Parathyroid adenoma (tissue), 2 donors: ENCODE measurements at regions not wholly inside any gene's neighbourhood (a gene's known extent, or its start where the extent isn't known, plus 50 kb on each side); places are given as distances from the start of the nearest gene placed in this dataset.
"Not testable (repeated sequence)": the region's sequence is repeated elsewhere in the genome, so short reads cannot be mapped to it uniquely, and the experiment has no call there.

Experiments used
- H2AFZ ChIP-seq: fragments of 300-600 bp; sonication (generic); one replicate; pipeline ENCODE4 v1.7.0; 2017; ENCODE audit warnings: antibody characterized with exemption, mild to moderate bottlenecking
- H3K27ac ChIP-seq: fragments of 300-600 bp; sonication (generic); one replicate; pipeline ENCODE4 v1.7.0; 2017
- H3K27me3 ChIP-seq: fragments of 300-600 bp; sonication (generic); one replicate; pipeline ENCODE4 v1.7.0; 2017; ENCODE audit warnings: low read length; ENCODE audit not compliant: control insufficient read depth, insufficient read depth
- H3K36me3 ChIP-seq: fragments of 300-600 bp; sonication (generic); one replicate; pipeline ENCODE4 v1.7.0; 2017; ENCODE audit warnings: low read length; ENCODE audit not compliant: control insufficient read depth, insufficient read depth
- H3K4me1 ChIP-seq: fragments of 300-600 bp; sonication (generic); one replicate; pipeline ENCODE4 v1.7.0; 2017; ENCODE audit warnings: control low read depth
- H3K4me2 ChIP-seq: fragments of 300-600 bp; sonication (generic); one replicate; pipeline ENCODE4 v1.7.0; 2017; ENCODE audit warnings: low read length
- H3K4me3 ChIP-seq: fragments of 300-600 bp; sonication (generic); one replicate; pipeline ENCODE4 v1.7.0; 2017; ENCODE audit warnings: low read depth, low read length
- H3K79me2 ChIP-seq: fragments of 300-600 bp; sonication (generic); one replicate; pipeline ENCODE4 v1.7.0; 2017; ENCODE audit warnings: control low read depth
- H3K9ac ChIP-seq: fragments of 300-600 bp; sonication (generic); one replicate; pipeline ENCODE4 v1.7.0; 2017; ENCODE audit warnings: mild to moderate bottlenecking
- H3K9me3 ChIP-seq: fragments of 300-600 bp; sonication (generic); one replicate; pipeline ENCODE4 v1.7.0; 2017; ENCODE audit warnings: low read length; ENCODE audit not compliant: control insufficient read depth
- TF ChIP-seq, protein P1 (sequence below): fragments of 300-600 bp; sonication (generic); IDR thresholded peaks from one replicate; pipeline ENCODE4 v1.7.0; 2017; ENCODE audit warnings: antibody characterized with exemption, mild to moderate bottlenecking
- donor health status: primary hyperparathyroidism.

DNA sequence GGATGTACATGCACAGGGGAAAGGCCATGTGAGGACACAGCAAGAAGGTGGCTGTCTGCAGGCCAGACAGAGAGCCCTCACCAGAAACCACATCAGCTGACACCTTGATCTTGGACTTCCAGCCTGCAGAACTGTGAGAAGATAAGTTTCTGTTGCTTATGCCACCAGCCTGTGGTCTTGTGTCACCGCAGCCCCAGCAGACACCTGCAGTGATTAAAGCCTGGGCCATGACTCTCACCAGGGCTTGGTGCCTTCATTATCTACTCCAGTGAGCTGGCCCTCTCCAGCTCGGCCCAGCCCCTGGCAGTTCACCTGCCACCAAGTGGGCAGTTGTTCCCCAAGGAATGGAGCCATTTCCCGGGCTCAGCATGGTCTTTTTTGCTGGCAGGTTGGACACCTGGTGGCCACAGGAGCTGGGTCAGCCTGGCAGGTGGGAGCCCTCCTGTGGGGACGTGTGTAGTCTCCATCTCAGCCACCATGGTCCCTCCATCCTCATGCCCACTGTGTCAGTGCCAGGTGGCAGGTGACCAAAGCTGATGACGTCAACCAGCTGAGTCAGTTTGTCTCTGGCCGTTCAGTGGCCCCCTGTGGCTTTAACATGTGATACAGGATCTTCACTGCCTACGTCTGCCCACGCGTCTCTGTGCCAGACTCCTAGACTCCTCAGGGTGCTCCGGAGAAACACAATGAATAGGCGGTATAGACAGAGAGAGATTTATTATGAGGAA, 99.9 kb upstream of the PPP1R26 start:
- TF ChIP-seq, protein P1, sequence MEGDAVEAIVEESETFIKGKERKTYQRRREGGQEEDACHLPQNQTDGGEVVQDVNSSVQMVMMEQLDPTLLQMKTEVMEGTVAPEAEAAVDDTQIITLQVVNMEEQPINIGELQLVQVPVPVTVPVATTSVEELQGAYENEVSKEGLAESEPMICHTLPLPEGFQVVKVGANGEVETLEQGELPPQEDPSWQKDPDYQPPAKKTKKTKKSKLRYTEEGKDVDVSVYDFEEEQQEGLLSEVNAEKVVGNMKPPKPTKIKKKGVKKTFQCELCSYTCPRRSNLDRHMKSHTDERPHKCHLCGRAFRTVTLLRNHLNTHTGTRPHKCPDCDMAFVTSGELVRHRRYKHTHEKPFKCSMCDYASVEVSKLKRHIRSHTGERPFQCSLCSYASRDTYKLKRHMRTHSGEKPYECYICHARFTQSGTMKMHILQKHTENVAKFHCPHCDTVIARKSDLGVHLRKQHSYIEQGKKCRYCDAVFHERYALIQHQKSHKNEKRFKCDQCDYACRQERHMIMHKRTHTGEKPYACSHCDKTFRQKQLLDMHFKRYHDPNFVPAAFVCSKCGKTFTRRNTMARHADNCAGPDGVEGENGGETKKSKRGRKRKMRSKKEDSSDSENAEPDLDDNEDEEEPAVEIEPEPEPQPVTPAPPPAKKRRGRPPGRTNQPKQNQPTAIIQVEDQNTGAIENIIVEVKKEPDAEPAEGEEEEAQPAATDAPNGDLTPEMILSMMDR: no peak

DNA sequence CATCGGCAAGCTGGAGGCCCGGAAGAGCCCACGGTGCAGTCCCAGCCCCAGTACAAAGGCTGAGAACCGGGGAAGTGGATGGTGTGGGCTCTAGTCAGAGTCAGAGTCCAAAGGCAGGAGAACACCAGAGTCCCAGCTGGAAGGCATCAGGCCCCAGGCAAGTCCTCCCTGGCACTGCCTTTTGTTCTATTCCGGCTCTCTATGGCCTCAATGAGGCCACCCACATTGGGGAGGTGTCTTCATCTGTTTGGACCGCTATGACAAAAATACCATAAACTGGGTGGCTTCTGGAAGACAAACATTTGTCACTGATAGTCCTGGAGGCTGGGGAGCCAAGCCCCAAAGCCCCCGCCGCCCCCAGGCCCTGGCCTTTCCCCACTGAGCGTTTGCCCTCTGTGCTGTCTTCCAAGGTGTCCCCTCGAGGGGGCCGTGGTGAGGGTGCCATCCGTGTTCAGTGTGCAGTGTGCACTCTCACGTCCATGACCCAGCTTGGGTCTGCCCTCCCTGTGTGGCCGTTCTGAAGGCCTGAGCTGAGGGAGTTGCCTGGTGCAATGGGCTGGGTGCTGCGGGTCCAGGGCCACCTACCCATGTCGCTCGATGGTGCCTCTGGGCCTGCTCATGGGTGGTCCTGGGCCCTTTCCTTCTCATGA, 99.1 kb upstream of the PPP1R26 start:
- no peak overlapping the region for H3K4me2 ChIP-seq
- no peaks in the 10 kb centered on the region for H3K9me3 ChIP-seq
- H3K36me3 ChIP-seq: no peaks in the 10 kb centered on the region
- H3K27me3 ChIP-seq: no peaks in the 10 kb centered on the region
- TF ChIP-seq, protein P1: no peak
- H3K9ac ChIP-seq: no peak overlapping the region
- no peaks in the 10 kb centered on the region for H3K79me2 ChIP-seq
- H3K4me3 ChIP-seq: no peak overlapping the region
- H2AFZ ChIP-seq: no peak overlapping the region
- H3K27ac ChIP-seq: no peak overlapping the region
- no peaks in the 10 kb centered on the region for H3K4me1 ChIP-seq

More for the DNA sequence above, 99.9 kb upstream of the PPP1R26 start:
- H2AFZ ChIP-seq: no peak overlapping the region
- H3K79me2 ChIP-seq: no peaks in the 10 kb centered on the region
- no peak overlapping the region for H3K4me2 ChIP-seq
- H3K9me3 ChIP-seq: no peaks in the 10 kb centered on the region
- no peaks in the 10 kb centered on the region for H3K36me3 ChIP-seq
- no peaks in the 10 kb centered on the region for H3K4me1 ChIP-seq
- no peak overlapping the region for H3K9ac ChIP-seq
- H3K27me3 ChIP-seq: no peaks in the 10 kb centered on the region
- no peak overlapping the region for H3K4me3 ChIP-seq
- no peak overlapping the region for H3K27ac ChIP-seq

DNA sequence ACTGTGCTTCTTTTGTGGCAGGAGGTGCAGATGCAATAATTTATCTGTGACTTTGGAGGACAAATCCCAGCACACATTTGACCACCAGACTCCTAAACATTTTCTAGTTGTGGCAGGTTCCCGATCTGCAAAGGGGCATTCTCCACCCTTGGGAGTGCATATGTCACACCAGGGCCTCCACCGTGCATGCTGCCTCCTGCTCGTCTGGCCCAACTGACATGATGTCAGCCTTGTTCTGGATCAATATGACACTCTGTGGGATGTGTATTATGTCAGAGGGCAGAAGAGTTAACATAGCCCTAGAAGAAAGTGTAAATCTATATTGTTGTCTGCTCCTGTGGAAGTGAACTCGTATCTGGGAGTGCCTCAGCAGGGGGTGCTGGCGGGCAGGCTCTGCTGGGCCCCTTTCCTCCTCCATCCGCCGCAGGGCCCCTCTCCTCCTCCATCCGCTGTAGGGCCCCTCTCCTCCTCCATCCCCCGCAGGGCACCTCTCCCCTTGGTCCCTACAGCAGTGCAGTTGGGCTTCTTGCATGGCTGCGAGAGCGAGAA, 97.7 kb upstream of the PPP1R26 start:
- TF ChIP-seq, protein P1: no peak
- Histone ChIP-seq H3K36me3 (no peaks in the 10 kb centered on the region), H3K4me1 (no peaks in the 10 kb centered on the region), H3K27ac (no peak overlapping the region), H3K79me2 (no peaks in the 10 kb centered on the region), H3K4me2 (no peak overlapping the region), H3K9me3 (no peaks in the 10 kb centered on the region), H3K27me3 (no peaks in the 10 kb centered on the region), H3K9ac (no peak overlapping the region), H2AFZ (no peak overlapping the region), H3K4me3 (no peak overlapping the region)

DNA sequence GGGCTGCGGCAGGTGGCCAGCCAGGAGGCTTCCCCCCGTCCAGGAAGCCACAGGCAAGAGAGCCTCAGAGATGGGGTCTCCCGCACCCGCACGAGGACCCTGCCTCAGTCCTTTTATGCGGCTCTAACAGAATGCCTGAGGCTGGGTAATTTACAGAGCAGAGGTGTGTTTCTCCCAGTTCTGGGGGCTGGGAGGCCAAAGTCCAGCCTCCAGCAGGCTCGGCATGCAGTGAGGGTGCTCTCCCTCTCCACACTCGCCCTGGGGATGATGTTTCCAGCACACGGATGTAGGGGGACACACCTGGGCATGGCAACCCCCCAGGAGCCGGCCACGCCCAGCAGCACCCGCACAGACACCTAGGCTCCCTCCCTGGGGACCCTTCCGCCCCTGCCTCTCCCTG, 95.4 kb upstream of the PPP1R26 start:
- Histone ChIP-seq H3K9ac (no peak overlapping the region), H3K36me3 (no peaks in the 10 kb centered on the region), H3K9me3 (no peaks in the 10 kb centered on the region), H3K4me3 (no peak overlapping the region), H3K27me3 (no peaks in the 10 kb centered on the region), H3K4me2 (no peak overlapping the region), H2AFZ (no peak overlapping the region), H3K4me1 (no peaks in the 10 kb centered on the region), H3K79me2 (no peaks in the 10 kb centered on the region), H3K27ac (no peak overlapping the region)
- TF ChIP-seq, protein P1: no peak

DNA sequence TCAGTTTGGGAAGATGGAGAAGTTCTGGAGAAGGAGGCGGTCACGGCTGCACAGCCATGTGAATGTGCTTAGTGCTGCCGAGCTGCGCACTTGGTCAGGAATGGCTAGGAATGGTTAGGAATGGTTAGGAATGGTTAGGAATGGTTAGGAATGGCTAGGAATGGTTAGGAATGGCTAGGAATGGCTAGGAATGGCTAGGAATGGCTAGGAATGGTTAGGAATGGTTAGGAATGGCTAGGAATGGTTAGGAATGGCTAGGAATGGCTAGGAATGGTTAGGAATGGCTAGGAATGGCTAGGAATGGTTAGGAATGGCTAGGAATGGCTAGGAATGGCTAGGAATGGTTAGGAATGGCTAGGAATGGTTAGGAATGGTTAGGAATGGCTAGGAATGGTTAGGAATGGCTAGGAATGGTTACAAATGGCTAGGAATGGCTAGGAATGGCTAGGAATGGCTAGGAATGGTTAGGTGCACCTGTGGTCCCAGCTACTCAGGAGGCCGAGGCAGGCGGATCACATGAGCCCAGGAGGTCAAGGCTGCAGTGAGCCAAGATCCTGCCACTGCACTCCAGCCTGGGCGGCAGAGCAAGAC, 94.7 kb upstream of the PPP1R26 start:
- not testable (repeated sequence) for H3K9me3 ChIP-seq, H3K9ac ChIP-seq, H2AFZ ChIP-seq, H3K4me3 ChIP-seq, H3K27ac ChIP-seq, H3K4me2 ChIP-seq, H3K79me2 ChIP-seq, H3K36me3 ChIP-seq, H3K27me3 ChIP-seq, H3K4me1 ChIP-seq
